ENCODE measurements at regions not wholly inside any gene's neighbourhood (a gene's known extent, or its start where the extent isn't known, plus 50 kb on each side); places are given as distances from the start of the nearest gene placed in this dataset.
"Not testable (repeated sequence)": the region's sequence is repeated elsewhere in the genome, so short reads cannot be mapped to it uniquely, and the experiment has no call there.

- H3K4me3 Mint-ChIP-seq = no peak overlapping the region
- ATAC-seq (replicated peaks) = no peak
- peaks cover 51% of the 10 kb centered on the region for H3K27me3 Mint-ChIP-seq
- no peak overlapping the region for H3K27ac Mint-ChIP-seq
- peaks cover 6% of the 10 kb centered on the region for H3K4me1 Mint-ChIP-seq
- peaks cover 6% of the 10 kb centered on the region for H3K9me3 Mint-ChIP-seq
- peaks cover 12% of the 10 kb centered on the region for H3K36me3 Mint-ChIP-seq (ENCODE audit: low read depth)
Observed at GRCh38 chr4:3873408-3874027, 107.3 kb downstream of the ADRA2C start.

- no peak for ATAC-seq (replicated peaks)
Observed at GRCh38 chr4:3874028-3874415, 107.8 kb downstream of the ADRA2C start.

GRCh38 chr4:3874525-3875110 lies 108.4 kb downstream of the ADRA2C start:
- H3K4me1 Mint-ChIP-seq = peaks cover 10% of the 10 kb centered on the region
- H3K27me3 Mint-ChIP-seq = peaks cover 57% of the 10 kb centered on the region
- ATAC-seq (replicated peaks) = no peak
- H3K4me3 Mint-ChIP-seq = no peak overlapping the region
- peaks cover 6% of the 10 kb centered on the region for H3K9me3 Mint-ChIP-seq
- no peak overlapping the region for H3K27ac Mint-ChIP-seq
- peaks cover 12% of the 10 kb centered on the region for H3K36me3 Mint-ChIP-seq (ENCODE audit: low read depth)

More at GRCh38 chr4:3874028-3874415, 107.8 kb downstream of the ADRA2C start:
- Mint-ChIP-seq H3K36me3 (ENCODE audit: low read depth) (peaks cover 12% of the 10 kb centered on the region), H3K4me1 (peaks cover 6% of the 10 kb centered on the region), H3K4me3 (no peak overlapping the region), H3K27me3 (peaks cover 55% of the 10 kb centered on the region), H3K9me3 (peaks cover 6% of the 10 kb centered on the region), H3K27ac (no peak overlapping the region)

GRCh38 chr4:3875466-3875865 lies 109.3 kb downstream of the ADRA2C start:
- Mint-ChIP-seq H3K27ac (no peak overlapping the region), H3K9me3 (peaks cover 6% of the 10 kb centered on the region), H3K4me1 (peaks cover 10% of the 10 kb centered on the region), H3K36me3 (ENCODE audit: low read depth) (peaks cover 12% of the 10 kb centered on the region), H3K27me3 (peaks cover 54% of the 10 kb centered on the region), H3K4me3 (no peak overlapping the region)
- no peak for ATAC-seq (replicated peaks)

GRCh38 chr4:3876057-3876845 lies 110.1 kb downstream of the ADRA2C start:
- not testable (repeated sequence) for H3K27ac Mint-ChIP-seq; H3K4me1 Mint-ChIP-seq; H3K4me3 Mint-ChIP-seq; H3K36me3 Mint-ChIP-seq (ENCODE audit: low read depth); H3K9me3 Mint-ChIP-seq; ATAC-seq (replicated peaks)
- peaks cover 46% of the 10 kb centered on the region for H3K27me3 Mint-ChIP-seq

GRCh38 chr4:3877236-3877635 lies 111.1 kb downstream of the ADRA2C start:
- ATAC-seq (replicated peaks) = no peak
- peaks cover 44% of the 10 kb centered on the region for H3K27me3 Mint-ChIP-seq
- no peak overlapping the region for H3K27ac Mint-ChIP-seq
- H3K36me3 Mint-ChIP-seq (ENCODE audit: low read depth) = peaks cover 5% of the 10 kb centered on the region
- no peak overlapping the region for H3K4me3 Mint-ChIP-seq
- H3K4me1 Mint-ChIP-seq = peaks cover 4% of the 10 kb centered on the region
- H3K9me3 Mint-ChIP-seq = peaks cover 6% of the 10 kb centered on the region

- H3K4me1 Mint-ChIP-seq = peaks cover 4% of the 10 kb centered on the region
- no peak overlapping the region for H3K4me3 Mint-ChIP-seq
- peaks cover 6% of the 10 kb centered on the region for H3K9me3 Mint-ChIP-seq
- peaks cover 42% of the 10 kb centered on the region for H3K27me3 Mint-ChIP-seq
- H3K27ac Mint-ChIP-seq = no peak overlapping the region
- ATAC-seq (replicated peaks) = no peak
- peaks cover 5% of the 10 kb centered on the region for H3K36me3 Mint-ChIP-seq (ENCODE audit: low read depth)
Observed at GRCh38 chr4:3877868-3878267, 111.7 kb downstream of the ADRA2C start.

- Mint-ChIP-seq H3K27me3 (peaks cover 39% of the 10 kb centered on the region), H3K9me3 (peaks cover 6% of the 10 kb centered on the region), H3K4me3 (peak overlapping the region; percentile 32), H3K4me1 (peaks cover 4% of the 10 kb centered on the region), H3K27ac (no peak overlapping the region), H3K36me3 (ENCODE audit: low read depth) (peaks cover 5% of the 10 kb centered on the region)
- ATAC-seq (replicated peaks) = no peak
Observed at GRCh38 chr4:3878678-3879077, 112.5 kb downstream of the ADRA2C start.

GRCh38 chr4:3879681-3880614 lies 113.8 kb downstream of the ADRA2C start:
- Mint-ChIP-seq H3K4me1 (peaks cover 4% of the 10 kb centered on the region), H3K36me3 (ENCODE audit: low read depth) (peaks cover 5% of the 10 kb centered on the region), H3K4me3 (peak overlapping the region; percentile 32), H3K27ac (no peak overlapping the region), H3K9me3 (peaks cover 6% of the 10 kb centered on the region), H3K27me3 (peaks cover 38% of the 10 kb centered on the region)
- peak; percentile 18 for ATAC-seq (replicated peaks)

GRCh38 chr4:3880615-3881120 lies 114.5 kb downstream of the ADRA2C start:
- Mint-ChIP-seq H3K4me1 (peaks cover 4% of the 10 kb centered on the region), H3K4me3 (peak overlapping the region; percentile 32), H3K27me3 (peaks cover 39% of the 10 kb centered on the region), H3K9me3 (peaks cover 6% of the 10 kb centered on the region), H3K36me3 (ENCODE audit: low read depth) (peaks cover 5% of the 10 kb centered on the region), H3K27ac (no peak overlapping the region)
- ATAC-seq (replicated peaks) = peak; percentile 82

GRCh38 chr4:3882316-3882885 lies 116.2 kb downstream of the ADRA2C start:
- H3K27ac Mint-ChIP-seq; H3K9me3 Mint-ChIP-seq; ATAC-seq (replicated peaks); H3K4me3 Mint-ChIP-seq; H3K4me1 Mint-ChIP-seq; H3K36me3 Mint-ChIP-seq (ENCODE audit: low read depth): not testable (repeated sequence)
- peaks cover 40% of the 10 kb centered on the region for H3K27me3 Mint-ChIP-seq

- not testable (repeated sequence) for H3K36me3 Mint-ChIP-seq (ENCODE audit: low read depth); H3K4me3 Mint-ChIP-seq; H3K9me3 Mint-ChIP-seq; H3K4me1 Mint-ChIP-seq; ATAC-seq (replicated peaks); H3K27ac Mint-ChIP-seq
- H3K27me3 Mint-ChIP-seq = peaks cover 24% of the 10 kb centered on the region
Observed at GRCh38 chr4:3884261-3884660, 118.1 kb downstream of the ADRA2C start.

- not testable (repeated sequence) for H3K4me1 Mint-ChIP-seq; H3K36me3 Mint-ChIP-seq (ENCODE audit: low read depth); H3K27ac Mint-ChIP-seq; ATAC-seq (replicated peaks); H3K9me3 Mint-ChIP-seq; H3K4me3 Mint-ChIP-seq
- peaks cover 12% of the 10 kb centered on the region for H3K27me3 Mint-ChIP-seq
Observed at GRCh38 chr4:3893590-3893989, 127.4 kb downstream of the ADRA2C start.

All from activated T-helper 17 cell treated with anti-CD3 and anti-CD28 coated beads, Interleukin-2, amount 50 U/mL, for 72 hours (primary cell).